ENCODE measurements at regions not wholly inside any gene's neighbourhood (a gene's known extent, or its start where the extent isn't known, plus 50 kb on each side); places are given as distances from the start of the nearest gene placed in this dataset.

DNA sequence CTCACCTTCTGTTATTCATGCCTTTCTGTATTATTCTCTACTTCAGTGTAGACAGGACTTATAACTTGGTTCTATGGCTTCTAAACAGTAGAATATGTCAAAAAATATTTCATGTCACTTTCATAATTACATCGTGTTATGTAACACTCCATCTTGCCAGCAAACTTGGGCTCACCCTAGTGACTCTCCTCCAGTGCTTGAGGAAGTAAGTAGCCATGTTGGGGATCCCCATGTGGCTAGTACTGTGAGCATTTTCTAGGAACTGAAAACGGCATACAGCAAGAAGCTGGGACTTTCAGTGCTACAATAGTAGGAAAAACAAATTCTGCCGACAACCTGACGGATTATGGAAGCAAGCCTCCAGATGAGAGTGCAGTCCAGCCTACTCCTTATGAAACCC lies 495.6 kb downstream of the SLITRK6 start:
- Histone ChIP-seq H3K9me3 (ENCODE audit: low read depth) (no peaks in the 10 kb centered on the region), H3F3A (ENCODE audit: insufficient read depth) (no peaks in the 10 kb centered on the region), H2AFZ (no peak overlapping the region), H4K20me1 (ENCODE audit: insufficient read depth) (no peaks in the 10 kb centered on the region), H3K27ac (no peak overlapping the region), H3K9me2 (ENCODE audit: insufficient read depth) (no peaks in the 10 kb centered on the region), H3K4me1 (ENCODE audit: insufficient read depth) (no peaks in the 10 kb centered on the region), H3K27me3 (replicated peaks; ENCODE audit: insufficient read depth) (no peaks in the 10 kb centered on the region), H3K4me2 (ENCODE audit: unreplicated experiment) (no peak overlapping the region), H3K9ac (no peak overlapping the region), H3K79me2 (ENCODE audit: insufficient read depth) (no peaks in the 10 kb centered on the region), H3K4me3 (no peak overlapping the region), H3K36me3 (ENCODE audit: low read depth) (no peaks in the 10 kb centered on the region)
- no peak for DNase-seq
- 6 to 8% methylated on average over 4 of the region's 4 CpGs for WGBS, 2 experiments (ENCODE audit: low coverage in 1 of 2, low lambda C conversion rate in 2 of 2, missing lambda C conversion rate in 2 of 2)
- TF ChIP-seq EZH2 (IDR thresholded peaks at IDR 0.05; ENCODE audit: insufficient read depth, poor library complexity, severe bottlenecking) (no peak), EZH2phosphoT487 (IDR thresholded peaks at IDR 0.05; ENCODE audit: insufficient read depth, low read depth) (no peak)
- in situ Hi-C loops (cut with MboI): no loop called here

DNA sequence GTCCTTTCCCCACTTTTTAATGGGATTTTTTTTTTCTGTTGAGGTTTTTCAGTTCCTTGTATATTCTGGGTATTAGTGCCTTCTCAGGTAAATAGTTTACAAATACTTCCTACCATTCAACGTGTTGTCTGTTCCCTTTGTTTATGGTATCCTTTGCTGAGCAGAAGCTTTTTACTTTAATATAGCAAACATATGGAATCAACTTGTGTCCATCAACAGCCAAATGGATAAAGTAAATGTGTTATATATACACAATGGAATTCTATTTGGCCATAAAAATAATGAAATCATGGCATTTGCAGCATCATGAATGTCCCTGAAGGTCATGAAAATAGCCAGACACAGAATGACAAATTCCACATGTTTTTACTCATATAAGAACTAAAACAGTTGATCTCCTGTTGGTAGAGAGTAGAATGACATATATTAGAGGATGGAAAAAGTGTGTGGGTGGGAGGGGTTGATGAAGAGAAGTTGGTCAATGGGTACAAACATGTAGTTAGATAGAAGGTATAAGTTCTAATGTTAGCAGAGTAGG lies 500.8 kb downstream of the SLITRK6 start:
- H3K27ac ChIP-seq: no peak overlapping the region
- in situ Hi-C loops (cut with MboI): no loop called here
- H3K9me3 ChIP-seq (ENCODE audit: low read depth): no peaks in the 10 kb centered on the region
- no peak overlapping the region for H2AFZ ChIP-seq
- no peaks in the 10 kb centered on the region for H3K79me2 ChIP-seq (ENCODE audit: insufficient read depth)
- no peaks in the 10 kb centered on the region for H3K9me2 ChIP-seq (ENCODE audit: insufficient read depth)
- H3F3A ChIP-seq (ENCODE audit: insufficient read depth): no peaks in the 10 kb centered on the region
- H3K4me1 ChIP-seq (ENCODE audit: insufficient read depth): no peaks in the 10 kb centered on the region
- H3K4me3 ChIP-seq: no peak overlapping the region
- no peak overlapping the region for H3K4me2 ChIP-seq (ENCODE audit: unreplicated experiment)
- H3K9ac ChIP-seq: no peak overlapping the region
- H4K20me1 ChIP-seq (ENCODE audit: insufficient read depth): no peaks in the 10 kb centered on the region
- WGBS, 2 experiments (ENCODE audit: low coverage in 1 of 2, low lambda C conversion rate in 2 of 2, missing lambda C conversion rate in 2 of 2): 8 to 12% methylated on average over 1 of the region's 1 CpG
- TF ChIP-seq EZH2 (IDR thresholded peaks at IDR 0.05; ENCODE audit: insufficient read depth, poor library complexity, severe bottlenecking) (no peak), EZH2phosphoT487 (IDR thresholded peaks at IDR 0.05; ENCODE audit: insufficient read depth, low read depth) (no peak)
- no peaks in the 10 kb centered on the region for H3K27me3 ChIP-seq (replicated peaks; ENCODE audit: insufficient read depth)
- no peak for DNase-seq
- no peaks in the 10 kb centered on the region for H3K36me3 ChIP-seq (ENCODE audit: low read depth)

DNA sequence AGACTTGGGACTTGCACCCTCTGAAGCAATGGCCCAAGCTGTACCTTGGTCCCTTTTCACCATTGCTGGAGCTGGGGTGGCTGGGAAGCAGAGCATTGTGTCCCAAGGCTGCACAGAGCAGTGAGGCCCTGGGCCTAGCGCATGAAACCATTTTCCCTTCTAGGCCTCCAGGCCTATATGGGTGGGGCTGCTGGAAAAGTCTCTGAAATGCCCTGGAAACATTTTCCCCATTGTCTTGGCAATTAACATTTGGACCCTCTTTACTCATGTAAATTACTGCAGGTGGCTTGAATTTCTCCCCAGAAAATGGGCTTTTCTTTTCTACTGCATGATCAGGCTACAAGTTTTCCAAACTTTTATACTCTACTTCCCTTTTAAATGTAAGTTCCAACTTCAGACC lies 510.5 kb downstream of the SLITRK6 start:
- no peak overlapping the region for H3K4me3 ChIP-seq
- TF ChIP-seq EZH2 (IDR thresholded peaks at IDR 0.05; ENCODE audit: insufficient read depth, poor library complexity, severe bottlenecking): no peak
- TF ChIP-seq EZH2phosphoT487 (IDR thresholded peaks at IDR 0.05; ENCODE audit: insufficient read depth, low read depth): no peak
- no peak overlapping the region for H2AFZ ChIP-seq
- H3K9me2 ChIP-seq (ENCODE audit: insufficient read depth): no peaks in the 10 kb centered on the region
- no peak for DNase-seq
- no peaks in the 10 kb centered on the region for H3K36me3 ChIP-seq (ENCODE audit: low read depth)
- H3K27me3 ChIP-seq (replicated peaks; ENCODE audit: insufficient read depth): no peaks in the 10 kb centered on the region
- H4K20me1 ChIP-seq (ENCODE audit: insufficient read depth): no peaks in the 10 kb centered on the region
- no peaks in the 10 kb centered on the region for H3K79me2 ChIP-seq (ENCODE audit: insufficient read depth)
- H3K9me3 ChIP-seq (ENCODE audit: low read depth): peaks cover 3% of the 10 kb centered on the region
- WGBS, 2 experiments (ENCODE audit: low coverage in 1 of 2, low lambda C conversion rate in 2 of 2, missing lambda C conversion rate in 2 of 2): 55 to 82% methylated on average over 1 of the region's 1 CpG
- no peaks in the 10 kb centered on the region for H3K4me1 ChIP-seq (ENCODE audit: insufficient read depth)
- H3K27ac ChIP-seq: no peak overlapping the region
- no peak overlapping the region for H3K4me2 ChIP-seq (ENCODE audit: unreplicated experiment)
- no peaks in the 10 kb centered on the region for H3F3A ChIP-seq (ENCODE audit: insufficient read depth)
- H3K9ac ChIP-seq: no peak overlapping the region
- in situ Hi-C loops (cut with MboI): no loop called here

DNA sequence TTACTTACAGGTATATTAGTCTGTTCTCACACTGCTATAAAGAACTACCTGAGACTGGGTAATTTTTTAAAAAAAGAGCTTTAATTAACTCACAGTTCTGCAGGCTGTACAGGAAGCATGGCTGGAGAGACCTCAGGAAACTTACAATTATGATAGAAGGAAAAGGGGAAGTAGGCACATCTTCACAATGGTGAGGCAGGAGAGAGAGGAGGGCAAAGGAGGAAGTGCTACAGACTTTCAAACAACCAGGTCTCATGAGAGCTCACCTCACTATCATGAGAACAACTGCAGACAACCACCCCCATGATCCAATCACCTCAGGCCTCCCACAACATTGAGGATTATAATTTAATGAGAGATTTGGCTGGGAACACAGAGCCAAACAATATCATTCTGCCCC lies 511.7 kb downstream of the SLITRK6 start:
- no peaks in the 10 kb centered on the region for H3K27me3 ChIP-seq (replicated peaks; ENCODE audit: insufficient read depth)
- H3K36me3 ChIP-seq (ENCODE audit: low read depth): no peaks in the 10 kb centered on the region
- H3K4me1 ChIP-seq (ENCODE audit: insufficient read depth): no peaks in the 10 kb centered on the region
- no peaks in the 10 kb centered on the region for H3K79me2 ChIP-seq (ENCODE audit: insufficient read depth)
- no peak overlapping the region for H3K27ac ChIP-seq
- H3F3A ChIP-seq (ENCODE audit: insufficient read depth): no peaks in the 10 kb centered on the region
- H3K9ac ChIP-seq: no peak overlapping the region
- H3K4me2 ChIP-seq (ENCODE audit: unreplicated experiment): no peak overlapping the region
- peaks cover 3% of the 10 kb centered on the region for H3K9me3 ChIP-seq (ENCODE audit: low read depth)
- no peak overlapping the region for H3K4me3 ChIP-seq
- no peak overlapping the region for H2AFZ ChIP-seq
- no peak for DNase-seq
- H3K9me2 ChIP-seq (ENCODE audit: insufficient read depth): no peaks in the 10 kb centered on the region
- no peak for TF ChIP-seq EZH2phosphoT487 (IDR thresholded peaks at IDR 0.05; ENCODE audit: insufficient read depth, low read depth)
- TF ChIP-seq EZH2 (IDR thresholded peaks at IDR 0.05; ENCODE audit: insufficient read depth, poor library complexity, severe bottlenecking): no peak
- in situ Hi-C loops (cut with MboI): no loop called here
- H4K20me1 ChIP-seq (ENCODE audit: insufficient read depth): no peaks in the 10 kb centered on the region

DNA sequence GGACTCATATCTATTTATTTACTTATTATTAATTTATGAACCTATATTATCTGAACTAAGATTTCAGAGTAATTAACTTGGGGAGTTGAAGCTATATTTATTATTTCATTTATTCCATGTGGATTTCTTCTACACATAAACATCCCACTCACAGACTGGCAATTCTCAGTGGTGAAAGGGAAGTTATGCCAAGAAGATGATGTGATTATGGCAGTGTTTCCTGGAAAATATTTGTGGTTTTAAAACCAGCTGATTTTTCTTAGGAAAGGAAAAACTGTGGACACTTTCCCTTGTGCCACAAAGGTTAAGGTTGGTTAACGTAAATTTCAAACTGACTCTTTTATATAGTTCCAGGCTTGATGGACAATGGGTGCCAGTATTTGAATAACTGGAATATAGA lies 513.1 kb downstream of the SLITRK6 start:
- Histone ChIP-seq H3K27ac (no peak overlapping the region), H3K36me3 (ENCODE audit: low read depth) (no peaks in the 10 kb centered on the region), H3K9ac (no peak overlapping the region), H3K9me3 (ENCODE audit: low read depth) (no peaks in the 10 kb centered on the region), H3K4me1 (ENCODE audit: insufficient read depth) (no peaks in the 10 kb centered on the region), H3K4me3 (no peak overlapping the region), H3K9me2 (ENCODE audit: insufficient read depth) (no peaks in the 10 kb centered on the region), H3K4me2 (ENCODE audit: unreplicated experiment) (no peak overlapping the region), H2AFZ (no peak overlapping the region), H3K27me3 (replicated peaks; ENCODE audit: insufficient read depth) (no peaks in the 10 kb centered on the region), H3F3A (ENCODE audit: insufficient read depth) (no peaks in the 10 kb centered on the region), H3K79me2 (ENCODE audit: insufficient read depth) (no peaks in the 10 kb centered on the region), H4K20me1 (ENCODE audit: insufficient read depth) (no peaks in the 10 kb centered on the region)
- no peak for TF ChIP-seq EZH2 (IDR thresholded peaks at IDR 0.05; ENCODE audit: insufficient read depth, poor library complexity, severe bottlenecking)
- no peak for TF ChIP-seq EZH2phosphoT487 (IDR thresholded peaks at IDR 0.05; ENCODE audit: insufficient read depth, low read depth)
- WGBS, 2 experiments (ENCODE audit: low coverage in 1 of 2, low lambda C conversion rate in 2 of 2, missing lambda C conversion rate in 2 of 2): 0 to 3% methylated on average over 1 of the region's 1 CpG
- in situ Hi-C loops (cut with MboI): no loop called here
- DNase-seq: no peak
